IMR-90 (cell line): ENCODE measurements at regions not wholly inside any gene's neighbourhood (a gene's known extent, or its start where the extent isn't known, plus 50 kb on each side); places are given as distances from the start of the nearest gene placed in this dataset.

Source experiments
- ATAC-seq: fragments of 200-7000 bp; cut with Tn5 transposase; 2 replicates; pipeline ENCODE4 v1.9.1; 2020; ENCODE audit warnings: low read depth, mild to moderate bottlenecking, moderate library complexity
- BruUV-seq: library from RNA; stranded (reverse); fragments of 400-500 nt; replicated peaks from 2 replicates; lab custom pipeline; 2021; lab: Mats Ljungman, UMichigan
- CTCF ChIA-PET: fragments of 300-600 bp; formaldehyde crosslinking; extraction: SDS; loops from one replicate; lab custom pipeline; 2021; ENCODE audit warnings: antibody characterized with exemption; lab: Yijun Ruan, JAX
- POLR2A ChIA-PET: fragments of 300-600 bp; sonication (Branson Sonifier 250); formaldehyde crosslinking; loops from one replicate; lab custom pipeline; 2022; ENCODE audit warnings: antibody characterized with exemption; ENCODE audit not compliant: unreplicated experiment; lab: Charles Lee
- DNase-seq: peaks from one replicate; pipeline ENCODE4 v3.0.0; 2013
- H2AFZ ChIP-seq: replicated peaks from 2 replicates; pipeline ENCODE3; 2013; ENCODE audit warnings: low read length, mild to moderate bottlenecking; ENCODE audit not compliant: poor library complexity
- H2AK5ac ChIP-seq: 2 replicates; pipeline ENCODE4 v1.6.1; 2013; ENCODE audit warnings: low read depth, low read length, inconsistent platforms
- H2AK9ac ChIP-seq: replicated peaks from 2 replicates; pipeline ENCODE3; 2013; ENCODE audit warnings: mild to moderate bottlenecking, low read depth, low read length, moderate library complexity; ENCODE audit not compliant: poor library complexity
- H2BK120ac ChIP-seq: 2 replicates; pipeline ENCODE4 v1.6.1; 2013; ENCODE audit warnings: low read depth, low read length, inconsistent platforms
- H2BK15ac ChIP-seq: 3 replicates; pipeline ENCODE4 v1.6.1; 2013; ENCODE audit warnings: low read depth, low read length, inconsistent platforms
- H2BK20ac ChIP-seq: 2 replicates; pipeline ENCODE4 v1.6.1; 2013; ENCODE audit warnings: low read depth, mild to moderate bottlenecking, inconsistent platforms, low read length, moderate library complexity
- H2BK5ac ChIP-seq: 2 replicates; pipeline ENCODE4 v1.6.1; 2013; ENCODE audit warnings: mild to moderate bottlenecking, low read depth, low read length, inconsistent platforms; ENCODE audit not compliant: poor library complexity, severe bottlenecking
- H3K14ac ChIP-seq: replicated peaks from 2 replicates; pipeline ENCODE4 v1.6.1; 2013; ENCODE audit warnings: low read depth, low read length, inconsistent platforms
- H3K18ac ChIP-seq: 2 replicates; pipeline ENCODE4 v1.6.1; 2013; ENCODE audit warnings: low read depth, low read length, control low read depth
- H3K23ac ChIP-seq: 2 replicates; pipeline ENCODE4 v1.6.1; 2013; ENCODE audit warnings: low read depth, low read length, inconsistent platforms
- H3K27ac ChIP-seq: 2 replicates; pipeline ENCODE4 v1.5.1; 2013; ENCODE audit warnings: mild to moderate bottlenecking, control low read depth, low read length; ENCODE audit not compliant: insufficient read depth
- H3K27me3 ChIP-seq: 2 replicates; pipeline ENCODE4 v1.6.1; 2013; ENCODE audit warnings: low read length; ENCODE audit not compliant: control insufficient read depth, insufficient read depth
- H3K36me3 ChIP-seq: 2 replicates; pipeline ENCODE4 v1.6.1; 2013; ENCODE audit warnings: low read length, mixed read lengths; ENCODE audit not compliant: control insufficient read depth, insufficient read depth
- H3K4ac ChIP-seq: 2 replicates; pipeline ENCODE4 v1.6.1; 2013; ENCODE audit warnings: low read depth, low read length, inconsistent platforms
- H3K4me1 ChIP-seq: 2 replicates; pipeline ENCODE4 v1.6.1; 2013; ENCODE audit warnings: low read length, mixed read lengths; ENCODE audit not compliant: control insufficient read depth, insufficient read depth
- H3K4me2 ChIP-seq: 2 replicates; pipeline ENCODE4 v1.6.1; 2013; ENCODE audit warnings: low read depth, mild to moderate bottlenecking, control low read depth, low read length, moderate library complexity
- H3K4me3 ChIP-seq: 2 replicates; pipeline ENCODE4 v1.5.1; 2013; ENCODE audit warnings: low read depth, mild to moderate bottlenecking, control low read depth, low read length, moderate library complexity; ENCODE audit not compliant: insufficient read depth
- H3K56ac ChIP-seq: 2 replicates; pipeline ENCODE4 v1.6.1; 2013; ENCODE audit warnings: low read length, inconsistent platforms; ENCODE audit not compliant: insufficient read depth; ENCODE audit errors: extremely low read depth
- H3K79me1 ChIP-seq, 2 experiments: 2 replicates each; pipeline ENCODE4 v1.6.1; 2013; ENCODE audit warnings: low read length in 2 of 2, inconsistent platforms in 1 of 2, low read depth in 1 of 2
- H3K9ac ChIP-seq: 2 replicates; pipeline ENCODE4 v1.6.1; 2013; ENCODE audit warnings: low read depth, low read length, control low read depth
- H3K9me1 ChIP-seq: 2 replicates; pipeline ENCODE4 v1.6.1; 2013; ENCODE audit warnings: low read length, inconsistent platforms; ENCODE audit not compliant: insufficient read depth
- H3K9me3 ChIP-seq: 2 replicates; pipeline ENCODE4 v1.6.1; 2013; ENCODE audit warnings: low read length; ENCODE audit not compliant: control insufficient read depth, insufficient read depth
- H4K20me1 ChIP-seq: 2 replicates; pipeline ENCODE4 v1.6.1; 2013; ENCODE audit warnings: low read length, inconsistent platforms; ENCODE audit not compliant: insufficient read depth
- H4K5ac ChIP-seq: 2 replicates; pipeline ENCODE4 v1.6.1; 2013; ENCODE audit warnings: mild to moderate bottlenecking, low read depth, low read length, control low read depth
- H4K8ac ChIP-seq, 2 experiments: 2 replicates each; pipeline ENCODE4 v1.6.1; 2013; ENCODE audit warnings: low read depth in 2 of 2, low read length in 2 of 2, control low read depth in 1 of 2, inconsistent platforms in 1 of 2
- H4K91ac ChIP-seq: 2 replicates; pipeline ENCODE4 v1.6.1; 2013; ENCODE audit warnings: low read depth, low read length, inconsistent platforms; ENCODE audit not compliant: insufficient read depth
- MAFK ChIP-seq: IDR thresholded peaks from 2 replicates; pipeline ENCODE4 v1.6.1; 2012; ENCODE audit warnings: low read depth, low read length, improper control_type of control experiment
- MAZ ChIP-seq: IDR thresholded peaks from 2 replicates; pipeline ENCODE4 v1.6.1; 2012; ENCODE audit warnings: low read depth, mild to moderate bottlenecking, low read length, improper control_type of control experiment, moderate library complexity, borderline replicate concordance
- WGBS, 2 experiments: methylation state at CpG; one replicate each; pipeline versions ENCODE4 v1.1.5 to v1.1.7; 2013; ENCODE audit warnings: missing lambda C conversion rate in 2 of 2; ENCODE audit not compliant: insufficient read length in 1 of 2; ENCODE audit errors: extremely low coverage in 2 of 2; 5-methylcytosine and 5-hydroxymethylcytosine counted together
- dilution Hi-C: fragments of 300-500 bp; cut with HindIII; formaldehyde crosslinking; loops from one replicate; pipeline ENCODE4 v1.14.3; 2018; ENCODE audit warnings: low sequenced_read_pairs; ENCODE audit not compliant: unreplicated experiment
- in situ Hi-C: fragments of 300-500 bp; cut with MboI; formaldehyde crosslinking; loops from 3 replicates; pipeline ENCODE4 v1.14.3; 2019; ENCODE audit warnings: low sequenced_read_pairs, inconsistent platforms, mixed read lengths
- intact Hi-C: fragments of 100-400 bp; cut with micrococcal nuclease; formaldehyde crosslinking; loops from 2 replicates; pipeline ENCODE4 v1.10.0; 2022

DNA sequence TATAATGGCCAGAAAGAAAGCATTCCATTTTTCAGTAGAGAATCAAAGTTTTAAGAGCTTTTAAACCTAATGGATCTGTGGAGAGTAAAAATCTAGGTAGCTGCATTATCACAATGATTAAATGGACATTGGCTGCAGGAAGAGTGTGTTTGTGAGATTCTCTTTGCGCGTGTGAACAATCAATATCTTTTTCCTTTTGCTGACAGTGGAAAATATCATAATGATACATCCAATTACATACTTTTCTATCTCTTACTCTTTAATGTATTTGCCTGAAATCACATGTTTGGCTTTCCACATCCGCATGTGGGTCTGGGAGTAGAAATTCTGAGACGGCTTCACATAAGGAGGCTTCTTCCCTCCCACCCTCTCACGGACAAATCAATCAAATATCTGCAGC, 69.8 kb upstream of the DUSP22 start:
- Histone ChIP-seq H3K56ac (no peak overlapping the region), H2BK20ac (no peak overlapping the region), H2AK9ac (no peak overlapping the region), H3K4me1 (peaks cover 7% of the 10 kb centered on the region), H2AFZ (no peak overlapping the region), H2AK5ac (no peak overlapping the region), H3K9ac (no peak overlapping the region), H3K36me3 (no peaks in the 10 kb centered on the region), H4K20me1 (no peaks in the 10 kb centered on the region), H2BK15ac (no peak overlapping the region), H4K8ac (no peak overlapping the region), H3K14ac (no peak overlapping the region), H4K91ac (no peak overlapping the region), H3K4me2 (no peak overlapping the region), H3K23ac (no peak overlapping the region), H3K79me1 (no peaks in the 10 kb centered on the region), H3K18ac (no peak overlapping the region), H2BK120ac (no peak overlapping the region), H3K4me3 (no peak overlapping the region), H4K5ac (no peak overlapping the region), H2BK5ac (no peak overlapping the region), H3K4ac (no peak overlapping the region), H3K27ac (no peak overlapping the region), H3K9me1 (peaks cover 3% of the 10 kb centered on the region; the same call in 1 of the 2 replicates), H3K27me3 (no peaks in the 10 kb centered on the region), H3K9me3 (no peaks in the 10 kb centered on the region)
- DNase-seq (no peak), ATAC-seq (no peak)
- no CpG with 5 or more reads among the region's 5 CpGs for WGBS, 2 experiments
- ChIA-PET CTCF (no interaction called here), POLR2A (no interaction called here)
- in situ Hi-C loops, result no loop called here
- dilution Hi-C loops, result no loop called here
- intact Hi-C loops, result loop anchor here (5.0 kb wide), 1 partner anchor 70 kb away; the partner anchor contains the start of gene DUSP22
- no TSS peak for BruUV-seq
- TF ChIP-seq MAZ, result no peak
- peak; percentile 43; the same call in 1 of the 2 replicates for TF ChIP-seq MAFK
